ENCODE measurements at regions not wholly inside any gene's neighbourhood (a gene's known extent, or its start where the extent isn't known, plus 50 kb on each side); places are given as distances from the start of the nearest gene placed in this dataset.

- no peak for DNase-seq
Observed at GRCh38 chr18:41617647-41618046, 337.4 kb upstream of the PIK3C3 start.

- no peak for DNase-seq
Observed at GRCh38 chr18:41613003-41613609, 341.9 kb upstream of the PIK3C3 start.

GRCh38 chr18:41604964-41605363 lies 350.1 kb upstream of the PIK3C3 start:
- no peak for DNase-seq

GRCh38 chr18:41602034-41602433 lies 353.0 kb upstream of the PIK3C3 start:
- DNase-seq: no peak

- DNase-seq: no peak
Observed at GRCh38 chr18:41600693-41601391, 354.2 kb upstream of the PIK3C3 start.

GRCh38 chr18:41599466-41599865 lies 355.6 kb upstream of the PIK3C3 start:
- no peak for DNase-seq

- DNase-seq: no peak
Observed at GRCh38 chr18:41594582-41594981, 360.5 kb upstream of the PIK3C3 start.

GRCh38 chr18:41593171-41593675 lies 361.8 kb upstream of the PIK3C3 start:
- no peak for DNase-seq

- DNase-seq: no peak
Observed at GRCh38 chr18:41587976-41588375, 367.1 kb upstream of the PIK3C3 start.

- DNase-seq: no peak
Observed at GRCh38 chr18:41585512-41585911, 369.5 kb upstream of the PIK3C3 start.

GRCh38 chr18:41579185-41579584 lies 375.8 kb upstream of the PIK3C3 start:
- no peak for DNase-seq

GRCh38 chr18:41577529-41577928 lies 377.5 kb upstream of the PIK3C3 start:
- no peak for DNase-seq

GRCh38 chr18:41576643-41577042 lies 378.4 kb upstream of the PIK3C3 start:
- no peak for DNase-seq

GRCh38 chr18:41569867-41570266 lies 385.2 kb upstream of the PIK3C3 start:
- no peak for DNase-seq

- no peak for DNase-seq
Observed at GRCh38 chr18:41561961-41562360, 393.1 kb upstream of the PIK3C3 start.

GRCh38 chr18:41558715-41559114 lies 396.3 kb upstream of the PIK3C3 start:
- DNase-seq: no peak

GRCh38 chr18:41553716-41554115 lies 401.3 kb upstream of the PIK3C3 start:
- DNase-seq: no peak

GRCh38 chr18:41548521-41549260 lies 406.3 kb upstream of the PIK3C3 start:
- no peak for DNase-seq

- DNase-seq: no peak
Observed at GRCh38 chr18:41545091-41545888, 409.7 kb upstream of the PIK3C3 start.

- no peak for DNase-seq
Observed at GRCh38 chr18:41543815-41544214, 411.2 kb upstream of the PIK3C3 start.

- DNase-seq: no peak
Observed at GRCh38 chr18:41540237-41540871, 414.7 kb upstream of the PIK3C3 start.

GRCh38 chr18:41538751-41539150 lies 416.3 kb upstream of the PIK3C3 start:
- DNase-seq: no peak

GRCh38 chr18:41537666-41538065 lies 417.4 kb upstream of the PIK3C3 start:
- DNase-seq: no peak

Data from hippocampal formation (tissue), 2 donors.